ENCODE measurements at regions not wholly inside any gene's neighbourhood (a gene's known extent, or its start where the extent isn't known, plus 50 kb on each side); places are given as distances from the start of the nearest gene placed in this dataset.

DNA sequence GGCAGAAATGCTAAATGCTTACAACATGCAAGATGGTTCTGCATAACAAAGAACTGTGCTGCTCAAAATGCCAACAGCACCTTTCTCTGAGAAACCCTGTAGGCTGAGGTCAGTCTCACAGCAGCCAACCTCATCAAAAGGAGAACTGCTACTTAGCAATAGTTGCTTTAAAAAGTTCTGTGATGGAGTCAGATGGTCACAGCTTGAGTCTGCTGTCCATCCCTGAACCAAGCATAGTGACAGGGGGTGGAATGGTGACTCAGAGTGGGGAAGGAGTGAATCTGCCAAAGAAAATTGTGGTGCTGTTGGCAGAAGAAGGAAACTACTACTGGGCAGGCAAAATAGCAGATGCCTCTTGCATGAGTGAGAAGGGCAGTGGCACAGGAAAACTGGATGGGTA is 106.0 kb upstream of the FAM78B start:
- H3K9ac ChIP-seq (ENCODE audit: low read length in 5 of 5): no peak overlapping the region
- no peaks in the 10 kb centered on the region for H3K36me3 ChIP-seq (ENCODE audit: control insufficient read depth in 5 of 5, insufficient read depth in 5 of 5, low read length in 5 of 5)
- H3K27ac ChIP-seq (ENCODE audit: low read depth, low read length): no peak overlapping the region

DNA sequence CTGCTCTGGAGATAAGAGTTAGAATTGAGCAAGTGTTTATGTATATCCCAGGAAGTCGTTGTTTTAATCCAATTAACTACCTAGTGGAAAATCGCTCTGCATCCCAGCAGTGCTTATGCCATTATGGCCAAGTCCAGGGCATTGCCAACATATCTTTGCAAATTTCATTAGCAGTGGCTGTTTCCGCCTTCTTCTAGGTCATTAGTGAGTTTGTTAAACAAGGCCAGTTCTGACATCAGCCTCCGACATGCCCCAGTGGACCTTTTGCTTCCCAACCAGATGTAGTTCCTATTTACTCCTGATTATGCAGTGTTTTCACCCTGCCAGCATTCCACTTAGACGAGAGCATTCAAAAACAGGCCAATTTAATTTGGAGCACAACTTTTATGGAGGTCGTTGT is 106.8 kb upstream of the FAM78B start:
- Histone ChIP-seq H3K9ac (ENCODE audit: low read length in 5 of 5) (no peak overlapping the region), H3K4me3 (ENCODE audit: low read depth in 1 of 5, low read length in 5 of 5) (no peak overlapping the region), H3K4me1 (ENCODE audit: control insufficient read depth in 5 of 5, insufficient read depth in 5 of 5, low read length in 5 of 5) (no peaks in the 10 kb centered on the region), H3K27me3 (ENCODE audit: control insufficient read depth in 5 of 5, insufficient read depth in 4 of 5, low read length in 5 of 5) (no peaks in the 10 kb centered on the region), H3K27ac (ENCODE audit: low read depth, low read length) (no peak overlapping the region), H3K36me3 (ENCODE audit: control insufficient read depth in 5 of 5, insufficient read depth in 5 of 5, low read length in 5 of 5) (no peaks in the 10 kb centered on the region), H3K9me3 (ENCODE audit: control insufficient read depth in 5 of 5, low read length in 5 of 5) (peaks cover 0 to 9% (median 3%) of the 10 kb centered on the region in 5 donors)

More for the DNA sequence above, 106.0 kb upstream of the FAM78B start:
- Histone ChIP-seq H3K27me3 (ENCODE audit: control insufficient read depth in 5 of 5, insufficient read depth in 4 of 5, low read length in 5 of 5) (no peaks in the 10 kb centered on the region), H3K4me3 (ENCODE audit: low read depth in 1 of 5, low read length in 5 of 5) (no peak overlapping the region), H3K4me1 (ENCODE audit: control insufficient read depth in 5 of 5, insufficient read depth in 5 of 5, low read length in 5 of 5) (no peaks in the 10 kb centered on the region), H3K9me3 (ENCODE audit: control insufficient read depth in 5 of 5, low read length in 5 of 5) (peaks cover 0 to 9% (median 3%) of the 10 kb centered on the region in 5 donors)

DNA sequence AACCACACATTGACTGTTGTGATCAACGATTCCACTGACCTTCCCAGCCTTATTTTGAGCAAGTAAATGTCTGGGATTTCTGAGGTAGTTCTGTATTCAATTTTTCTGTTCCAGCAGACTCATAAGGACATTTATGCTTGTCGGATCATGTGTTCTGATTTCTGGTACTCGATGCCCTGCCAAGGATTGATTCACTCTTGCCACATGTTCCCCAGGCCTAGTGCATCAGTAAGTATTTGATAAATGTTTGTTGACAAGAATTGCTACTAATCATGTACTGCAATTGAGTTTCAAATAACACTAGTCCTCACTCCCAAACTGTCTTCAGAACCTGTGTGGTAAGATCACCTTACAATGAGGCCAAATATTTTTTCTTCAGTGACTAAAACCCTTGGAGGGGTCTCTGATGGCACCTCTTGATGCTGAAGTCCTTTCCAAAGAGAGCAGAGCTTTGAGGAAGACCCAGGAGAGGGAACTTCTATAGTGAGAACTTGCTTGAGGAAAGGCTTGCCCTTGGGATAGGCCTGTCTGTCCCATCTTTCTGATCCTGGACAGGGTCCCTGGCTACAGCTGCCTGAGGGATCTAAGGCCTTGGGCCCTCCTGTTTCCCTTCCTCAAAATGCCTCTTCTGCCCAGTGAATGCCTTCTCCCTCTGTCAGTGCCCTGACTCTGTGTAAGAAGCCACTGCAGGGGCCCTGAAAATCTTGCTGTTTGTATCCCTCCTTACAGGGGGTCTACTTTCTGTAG is 115.8 kb upstream of the FAM78B start:
- Histone ChIP-seq H3K27me3 (ENCODE audit: control insufficient read depth in 5 of 5, insufficient read depth in 4 of 5, low read length in 5 of 5) (no peaks in the 10 kb centered on the region), H3K4me1 (ENCODE audit: control insufficient read depth in 5 of 5, insufficient read depth in 5 of 5, low read length in 5 of 5) (no peaks in the 10 kb centered on the region), H3K36me3 (ENCODE audit: control insufficient read depth in 5 of 5, insufficient read depth in 5 of 5, low read length in 5 of 5) (no peaks in the 10 kb centered on the region), H3K27ac (ENCODE audit: low read depth, low read length) (no peak overlapping the region), H3K9ac (ENCODE audit: low read length in 5 of 5) (no peak overlapping the region), H3K9me3 (ENCODE audit: control insufficient read depth in 5 of 5, low read length in 5 of 5) (peaks cover 0 to under 1% (median 0%) of the 10 kb centered on the region in 5 donors), H3K4me3 (ENCODE audit: low read depth in 1 of 5, low read length in 5 of 5) (no peak overlapping the region)

DNA sequence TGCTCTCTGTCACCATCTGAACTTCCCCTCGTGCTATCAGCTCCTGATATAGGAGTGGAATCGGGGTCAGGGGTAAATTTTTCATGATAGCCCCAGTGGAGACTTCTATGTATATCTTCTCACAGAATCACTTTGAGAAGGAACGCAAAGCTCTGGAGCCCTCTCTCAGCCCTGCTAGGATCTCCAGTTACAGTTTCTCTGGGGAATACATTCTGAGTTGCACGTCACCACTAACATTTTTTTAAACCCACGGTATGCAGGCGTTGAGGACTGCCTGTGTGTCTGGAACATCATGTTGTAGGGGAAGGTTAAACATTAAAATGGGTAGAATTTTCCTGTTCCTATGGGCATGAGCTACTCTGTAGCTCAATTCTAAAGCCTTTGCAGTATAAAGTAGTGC is 116.4 kb upstream of the FAM78B start:
- no peaks in the 10 kb centered on the region for H3K27me3 ChIP-seq (ENCODE audit: control insufficient read depth in 5 of 5, insufficient read depth in 4 of 5, low read length in 5 of 5)
- no peaks in the 10 kb centered on the region for H3K36me3 ChIP-seq (ENCODE audit: control insufficient read depth in 5 of 5, insufficient read depth in 5 of 5, low read length in 5 of 5)
- no peaks in the 10 kb centered on the region for H3K9me3 ChIP-seq (ENCODE audit: control insufficient read depth in 5 of 5, low read length in 5 of 5)
- H3K27ac ChIP-seq (ENCODE audit: low read depth, low read length): no peak overlapping the region
- no peak overlapping the region for H3K4me3 ChIP-seq (ENCODE audit: low read depth in 1 of 5, low read length in 5 of 5)
- no peak overlapping the region for H3K9ac ChIP-seq (ENCODE audit: low read length in 5 of 5)
- no peaks in the 10 kb centered on the region for H3K4me1 ChIP-seq (ENCODE audit: control insufficient read depth in 5 of 5, insufficient read depth in 5 of 5, low read length in 5 of 5)

DNA sequence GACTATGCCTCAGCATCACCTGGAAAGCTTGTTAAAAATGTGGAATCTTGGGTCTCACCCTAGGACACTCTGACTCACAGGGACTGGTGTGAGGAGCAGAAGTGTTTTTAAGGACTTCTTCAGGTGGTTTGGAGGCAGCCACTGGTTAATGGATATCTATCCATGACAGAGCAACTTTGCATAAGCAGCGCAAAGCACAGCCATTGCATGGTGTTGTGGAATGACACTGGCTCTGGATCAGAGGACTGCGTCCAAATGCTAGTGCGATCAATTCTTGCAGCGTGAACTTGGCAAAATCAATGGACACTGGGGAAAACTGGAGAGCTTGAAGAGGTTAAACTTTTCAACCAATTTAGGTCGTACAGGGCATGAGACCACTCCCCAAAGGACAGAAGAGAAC is 116.8 kb upstream of the FAM78B start:
- Histone ChIP-seq H3K9me3 (ENCODE audit: control insufficient read depth in 5 of 5, low read length in 5 of 5) (no peaks in the 10 kb centered on the region), H3K27ac (ENCODE audit: low read depth, low read length) (no peak overlapping the region), H3K27me3 (ENCODE audit: control insufficient read depth in 5 of 5, insufficient read depth in 4 of 5, low read length in 5 of 5) (no peaks in the 10 kb centered on the region), H3K9ac (ENCODE audit: low read length in 5 of 5) (no peak overlapping the region), H3K4me3 (ENCODE audit: low read depth in 1 of 5, low read length in 5 of 5) (no peak overlapping the region), H3K36me3 (ENCODE audit: control insufficient read depth in 5 of 5, insufficient read depth in 5 of 5, low read length in 5 of 5) (no peaks in the 10 kb centered on the region), H3K4me1 (ENCODE audit: control insufficient read depth in 5 of 5, insufficient read depth in 5 of 5, low read length in 5 of 5) (no peaks in the 10 kb centered on the region)

DNA sequence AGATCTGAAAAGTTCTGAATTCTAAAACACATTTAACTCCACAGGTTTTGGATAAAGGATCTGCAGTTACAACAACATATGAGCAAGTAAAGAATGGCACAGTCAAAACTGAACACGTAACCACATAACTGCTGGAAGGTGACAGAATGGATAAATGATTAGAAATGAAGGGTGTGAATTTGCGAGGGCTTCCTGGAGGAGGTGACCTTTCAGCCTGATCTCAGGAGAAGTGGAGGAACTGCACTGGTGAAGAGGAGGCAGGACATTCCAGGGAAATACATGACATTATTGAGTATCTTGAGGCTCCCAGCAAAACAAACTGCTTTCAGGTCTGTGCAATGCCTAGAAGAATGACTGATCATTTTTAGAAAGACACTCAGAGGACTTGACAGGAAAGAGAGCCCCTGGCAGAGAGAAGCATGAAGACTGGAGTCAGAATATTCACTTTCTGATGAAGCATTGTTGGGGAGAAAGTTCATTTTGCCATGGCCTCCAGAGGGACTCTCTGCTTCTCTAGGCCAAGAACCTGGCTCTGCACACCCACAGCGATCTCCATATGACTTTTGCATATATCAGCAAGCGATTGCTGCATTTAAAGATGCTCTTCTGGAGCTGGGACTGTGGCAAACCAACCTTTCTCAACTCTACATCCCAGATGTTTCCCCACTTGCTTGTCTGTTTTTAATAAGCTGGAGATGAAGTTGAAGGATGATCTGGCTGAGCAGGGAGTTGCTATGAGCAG is 122.7 kb upstream of the FAM78B start:
- no peaks in the 10 kb centered on the region for H3K4me1 ChIP-seq (ENCODE audit: control insufficient read depth in 5 of 5, insufficient read depth in 5 of 5, low read length in 5 of 5)
- no peak overlapping the region for H3K9ac ChIP-seq (ENCODE audit: low read length in 5 of 5)
- H3K36me3 ChIP-seq (ENCODE audit: control insufficient read depth in 5 of 5, insufficient read depth in 5 of 5, low read length in 5 of 5): no peaks in the 10 kb centered on the region
- no peak overlapping the region for H3K27ac ChIP-seq (ENCODE audit: low read depth, low read length)
- no peak overlapping the region for H3K4me3 ChIP-seq (ENCODE audit: low read depth in 1 of 5, low read length in 5 of 5)
- H3K9me3 ChIP-seq (ENCODE audit: control insufficient read depth in 5 of 5, low read length in 5 of 5): peaks cover 0 to 4% (median 0%) of the 10 kb centered on the region in 5 donors
- no peaks in the 10 kb centered on the region for H3K27me3 ChIP-seq (ENCODE audit: control insufficient read depth in 5 of 5, insufficient read depth in 4 of 5, low read length in 5 of 5)

DNA sequence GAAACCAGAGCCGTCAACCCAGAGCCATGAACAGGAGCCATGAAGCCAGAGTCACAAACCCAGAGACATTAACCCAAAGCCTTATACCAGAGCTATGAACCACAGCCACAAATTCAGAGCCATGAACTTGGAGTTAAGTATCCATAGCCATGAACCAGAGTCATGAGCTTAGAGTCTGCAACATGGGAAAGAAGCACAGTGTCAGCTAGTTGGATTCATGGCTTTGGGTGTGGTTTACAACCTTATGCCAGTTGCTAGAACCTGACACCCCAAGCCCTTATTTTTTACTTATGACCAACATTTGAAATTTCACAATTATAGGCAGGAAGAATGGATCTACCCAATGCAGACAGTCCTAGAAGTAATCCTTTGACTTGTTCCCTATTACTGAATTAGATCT is 128.9 kb upstream of the FAM78B start:
- Histone ChIP-seq H3K27me3 (ENCODE audit: control insufficient read depth in 5 of 5, insufficient read depth in 4 of 5, low read length in 5 of 5) (no peaks in the 10 kb centered on the region), H3K27ac (ENCODE audit: low read depth, low read length) (no peak overlapping the region), H3K4me3 (ENCODE audit: low read depth in 1 of 5, low read length in 5 of 5) (no peak overlapping the region), H3K9ac (ENCODE audit: low read length in 5 of 5) (no peak overlapping the region), H3K9me3 (ENCODE audit: control insufficient read depth in 5 of 5, low read length in 5 of 5) (peaks cover 0 to 4% (median 0%) of the 10 kb centered on the region in 5 donors), H3K4me1 (ENCODE audit: control insufficient read depth in 5 of 5, insufficient read depth in 5 of 5, low read length in 5 of 5) (no peaks in the 10 kb centered on the region), H3K36me3 (ENCODE audit: control insufficient read depth in 5 of 5, insufficient read depth in 5 of 5, low read length in 5 of 5) (no peaks in the 10 kb centered on the region)

DNA sequence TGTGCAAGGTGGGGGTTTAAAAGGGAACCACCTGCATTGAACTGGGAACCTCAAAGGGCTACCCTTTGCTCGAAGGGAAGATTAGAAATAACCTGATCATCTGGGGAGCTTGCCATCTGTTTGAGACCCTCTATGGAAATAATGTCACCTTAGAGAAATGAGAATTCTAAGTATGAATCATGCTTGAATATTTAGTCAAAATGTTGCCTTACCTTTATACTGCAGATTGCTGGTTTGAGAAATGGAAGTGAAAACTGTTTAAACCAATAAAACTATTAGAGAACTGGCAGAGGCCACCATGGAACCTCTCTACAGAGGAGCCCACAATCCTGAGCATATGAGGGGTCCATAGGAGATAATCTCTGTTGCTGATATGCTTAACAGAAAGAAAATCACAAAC is 131.2 kb upstream of the FAM78B start:
- Histone ChIP-seq H3K36me3 (ENCODE audit: control insufficient read depth in 5 of 5, insufficient read depth in 5 of 5, low read length in 5 of 5) (no peaks in the 10 kb centered on the region), H3K4me1 (ENCODE audit: control insufficient read depth in 5 of 5, insufficient read depth in 5 of 5, low read length in 5 of 5) (no peaks in the 10 kb centered on the region), H3K9ac (ENCODE audit: low read length in 5 of 5) (no peak overlapping the region), H3K4me3 (ENCODE audit: low read depth in 1 of 5, low read length in 5 of 5) (no peak overlapping the region), H3K27me3 (ENCODE audit: control insufficient read depth in 5 of 5, insufficient read depth in 4 of 5, low read length in 5 of 5) (no peaks in the 10 kb centered on the region), H3K27ac (ENCODE audit: low read depth, low read length) (no peak overlapping the region), H3K9me3 (ENCODE audit: control insufficient read depth in 5 of 5, low read length in 5 of 5) (peaks cover 0 to 4% (median 0%) of the 10 kb centered on the region in 5 donors)

DNA sequence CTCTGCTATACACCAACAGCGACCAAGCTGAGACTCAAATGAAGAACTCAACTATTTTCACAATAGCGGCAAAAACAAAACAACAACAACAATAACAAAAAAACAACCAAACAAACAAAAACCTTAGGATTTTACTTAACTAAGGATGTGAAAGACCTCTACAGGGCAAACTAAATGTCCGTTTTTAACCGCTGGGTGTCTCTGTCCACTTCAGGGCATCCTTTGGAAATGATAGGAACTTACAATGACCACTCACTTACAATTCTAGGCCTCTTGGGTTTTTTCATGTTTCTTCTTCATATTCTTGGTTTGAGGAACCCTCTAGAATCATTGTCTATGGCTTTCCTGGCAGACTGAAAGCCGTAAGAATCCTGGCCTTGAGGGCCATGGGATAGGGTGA is 134.0 kb upstream of the FAM78B start:
- no peaks in the 10 kb centered on the region for H3K4me1 ChIP-seq (ENCODE audit: control insufficient read depth in 5 of 5, insufficient read depth in 5 of 5, low read length in 5 of 5)
- H3K9ac ChIP-seq (ENCODE audit: low read length in 5 of 5): no peak overlapping the region
- no peaks in the 10 kb centered on the region for H3K36me3 ChIP-seq (ENCODE audit: control insufficient read depth in 5 of 5, insufficient read depth in 5 of 5, low read length in 5 of 5)
- H3K27ac ChIP-seq (ENCODE audit: low read depth, low read length): no peak overlapping the region
- H3K27me3 ChIP-seq (ENCODE audit: control insufficient read depth in 5 of 5, insufficient read depth in 4 of 5, low read length in 5 of 5): no peaks in the 10 kb centered on the region
- H3K9me3 ChIP-seq (ENCODE audit: control insufficient read depth in 5 of 5, low read length in 5 of 5): no peaks in the 10 kb centered on the region
- no peak overlapping the region for H3K4me3 ChIP-seq (ENCODE audit: low read depth in 1 of 5, low read length in 5 of 5)

DNA sequence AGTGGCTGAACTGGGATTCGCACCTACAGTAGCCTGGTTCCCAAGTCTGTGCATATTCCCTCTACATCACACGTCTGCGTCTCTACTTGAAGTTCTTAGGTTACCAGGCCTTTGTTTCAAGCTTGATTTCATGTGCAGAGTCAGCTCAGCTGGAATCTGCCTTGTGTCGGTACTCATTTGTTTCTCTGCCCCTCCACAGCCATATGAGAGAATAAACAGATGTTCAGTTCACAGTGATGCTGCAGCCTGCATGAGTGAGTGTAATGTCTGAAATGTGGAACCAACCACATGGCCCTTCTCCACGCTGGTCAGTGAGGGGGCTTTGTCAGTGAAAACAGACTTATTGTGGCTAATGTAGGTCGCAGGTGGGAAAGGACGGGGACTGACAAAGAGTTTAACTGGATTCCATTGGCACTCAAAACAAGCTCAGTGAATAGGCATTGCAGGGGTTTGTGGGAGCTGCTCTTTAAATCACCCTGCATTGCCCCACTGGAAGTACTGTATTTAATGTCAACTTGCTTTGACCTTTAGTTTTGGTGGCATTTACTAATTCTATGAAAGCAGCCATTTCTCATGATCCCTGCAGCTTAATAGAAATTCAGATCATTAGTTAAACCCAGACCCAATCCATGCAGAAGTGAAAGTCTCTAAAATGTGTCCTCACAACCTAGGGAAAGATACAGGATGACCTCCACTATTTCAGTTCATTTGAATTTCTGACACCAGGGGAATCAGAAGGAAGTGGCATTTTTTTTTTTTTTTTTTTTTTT is 136.4 kb upstream of the FAM78B start:
- Histone ChIP-seq H3K4me3 (ENCODE audit: low read depth in 1 of 5, low read length in 5 of 5) (no peak overlapping the region), H3K36me3 (ENCODE audit: control insufficient read depth in 5 of 5, insufficient read depth in 5 of 5, low read length in 5 of 5) (no peaks in the 10 kb centered on the region), H3K27ac (ENCODE audit: low read depth, low read length) (no peak overlapping the region), H3K9ac (ENCODE audit: low read length in 5 of 5) (no peak overlapping the region), H3K9me3 (ENCODE audit: control insufficient read depth in 5 of 5, low read length in 5 of 5) (no peaks in the 10 kb centered on the region), H3K27me3 (ENCODE audit: control insufficient read depth in 5 of 5, insufficient read depth in 4 of 5, low read length in 5 of 5) (no peaks in the 10 kb centered on the region), H3K4me1 (ENCODE audit: control insufficient read depth in 5 of 5, insufficient read depth in 5 of 5, low read length in 5 of 5) (no peaks in the 10 kb centered on the region)
